Stimulated activated naive CD8-positive, alpha-beta T cell treated with anti-CD3 and anti-CD28 coated beads, Interleukin-15, amount 100 ng/mL, for 72 hours (primary cell): ENCODE measurements at regions not wholly inside any gene's neighbourhood (a gene's known extent, or its start where the extent isn't known, plus 50 kb on each side); places are given as distances from the start of the nearest gene placed in this dataset.
A peak's percentile ranks its signal among the peaks of the same experiment; 100 is the strongest.
"Not testable (repeated sequence)": the region's sequence is repeated elsewhere in the genome, so short reads cannot be mapped to it uniquely, and the experiment has no call there.

Source experiments
- ATAC-seq: fragments of 150-1000 bp; cut with Tn5 transposase; 2 replicates; pipeline ENCODE4 v1.10.0; 2021; ENCODE audit warnings: mild to moderate bottlenecking, moderate library complexity
- DNase-seq, 2 donors: peaks; one replicate each; pipeline ENCODE4 v3.0.0; 2021 to 2022
- H3K27ac Mint-ChIP-seq, 2 donors: one replicate each; pipeline ENCODE4 v1.8.0; 2022; ENCODE audit warnings: mild to moderate bottlenecking in 2 of 2, mixed read lengths in 2 of 2, moderate library complexity in 2 of 2
- H3K27me3 Mint-ChIP-seq: one replicate; pipeline ENCODE4 v1.8.0; 2022; ENCODE audit warnings: mixed read lengths
- H3K4me1 Mint-ChIP-seq: one replicate; pipeline ENCODE4 v1.8.0; 2022; ENCODE audit warnings: mild to moderate bottlenecking, mixed read lengths
- H3K4me3 Mint-ChIP-seq, 2 donors: one replicate each; pipeline ENCODE4 v1.8.0; 2022; ENCODE audit warnings: mild to moderate bottlenecking in 2 of 2, mixed read lengths in 2 of 2, moderate library complexity in 1 of 2
- H3K9me3 Mint-ChIP-seq, 2 donors: one replicate each; pipeline ENCODE4 v1.8.0; 2022; ENCODE audit warnings: mixed read lengths in 2 of 2

- H3K27me3 Mint-ChIP-seq: no peaks in the 10 kb centered on the region
- ATAC-seq (no peak), DNase-seq (no peak)
- H3K9me3 Mint-ChIP-seq: no peaks in the 10 kb centered on the region
- no peak overlapping the region for H3K4me3 Mint-ChIP-seq
- H3K4me1 Mint-ChIP-seq: peaks cover 8% of the 10 kb centered on the region
- no peak overlapping the region for H3K27ac Mint-ChIP-seq
Measured at GRCh38 chr13:76829572-76830327, 56.5 kb downstream of the KCTD12 start.

DNA sequence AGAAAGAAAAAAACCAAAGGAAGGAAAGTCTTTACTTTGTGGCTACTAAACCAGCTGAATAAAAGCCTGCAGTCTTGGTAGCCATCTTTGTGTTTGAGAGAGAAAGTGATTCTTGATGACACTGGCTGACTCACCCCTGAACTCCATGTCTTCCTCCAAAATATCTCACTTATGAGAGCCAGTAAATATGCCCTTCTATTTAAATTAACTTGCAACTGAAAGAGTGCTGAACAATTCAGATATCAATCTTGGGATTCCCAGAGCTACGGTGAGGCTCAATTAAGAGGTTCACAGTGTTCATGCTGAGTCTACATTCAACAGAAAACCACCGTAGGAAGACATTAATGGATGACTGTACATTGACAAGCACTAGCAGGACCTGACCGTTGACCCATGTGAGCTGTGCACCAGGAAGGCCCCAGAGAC lies 57.9 kb downstream of the KCTD12 start:
- Mint-ChIP-seq H3K4me3 (no peak overlapping the region), H3K27ac (peak overlapping the region in 1 of 2 donors; percentile 11), H3K9me3 (no peaks in the 10 kb centered on the region), H3K27me3 (no peaks in the 10 kb centered on the region), H3K4me1 (peaks cover 8% of the 10 kb centered on the region)
- peak; percentile 83 for ATAC-seq
- DNase-seq: no peak

DNA sequence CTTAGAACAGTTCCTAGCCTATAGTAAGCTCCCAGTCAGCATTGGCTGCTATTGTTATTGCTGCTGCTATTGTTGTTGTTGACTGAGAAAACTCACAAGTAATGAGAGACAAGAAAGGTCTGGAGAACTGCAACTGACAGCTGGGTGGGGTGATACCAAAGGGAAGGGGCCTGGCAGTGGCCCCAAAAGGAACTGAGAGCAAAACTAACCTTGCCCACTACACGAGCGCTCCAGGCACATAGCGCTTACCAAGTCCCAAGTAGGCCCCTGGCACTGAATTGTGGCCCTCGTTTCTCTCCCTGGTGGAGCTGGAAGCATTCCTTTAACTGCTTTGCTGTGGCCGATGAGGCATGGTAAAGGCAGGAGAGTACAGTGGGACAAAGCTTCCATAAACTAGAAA lies 59.7 kb downstream of the KCTD12 start:
- ATAC-seq (no peak), DNase-seq (no peak)
- no peak overlapping the region for H3K27ac Mint-ChIP-seq
- H3K27me3 Mint-ChIP-seq: no peaks in the 10 kb centered on the region
- H3K9me3 Mint-ChIP-seq: no peaks in the 10 kb centered on the region
- peaks cover 8% of the 10 kb centered on the region for H3K4me1 Mint-ChIP-seq
- H3K4me3 Mint-ChIP-seq: no peak overlapping the region

- no peak for ATAC-seq
- Mint-ChIP-seq H3K9me3 (no peaks in the 10 kb centered on the region), H3K4me3 (no peak overlapping the region), H3K27ac (no peak overlapping the region), H3K4me1 (peaks cover 8% of the 10 kb centered on the region), H3K27me3 (no peaks in the 10 kb centered on the region)
- DNase-seq: no peak
Measured at GRCh38 chr13:76825430-76825829, 60.8 kb downstream of the KCTD12 start.

DNA sequence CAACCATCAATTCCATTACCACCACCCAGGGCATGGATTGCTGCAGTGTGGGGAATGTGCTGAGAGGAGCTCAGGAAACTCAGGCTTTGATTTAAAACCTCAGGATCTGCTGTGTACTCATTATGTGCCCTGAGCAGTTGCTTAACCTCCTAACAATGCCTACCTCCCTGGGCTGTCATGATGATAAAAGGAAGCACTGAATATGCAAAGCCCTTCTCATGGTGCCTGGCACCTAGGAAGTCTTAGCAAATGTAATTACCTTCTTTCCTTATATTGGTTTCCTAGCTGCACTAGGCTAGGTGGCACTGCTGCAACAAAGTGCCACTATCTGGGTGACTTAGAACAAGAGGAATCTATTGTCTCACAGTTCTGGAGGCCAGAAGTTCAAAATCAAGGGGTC lies 62.2 kb downstream of the KCTD12 start:
- Mint-ChIP-seq H3K9me3 (no peaks in the 10 kb centered on the region), H3K27ac (no peak overlapping the region), H3K4me1 (peaks cover 8% of the 10 kb centered on the region), H3K27me3 (no peaks in the 10 kb centered on the region), H3K4me3 (no peak overlapping the region)
- DNase-seq: no peak
- ATAC-seq: no peak

DNA sequence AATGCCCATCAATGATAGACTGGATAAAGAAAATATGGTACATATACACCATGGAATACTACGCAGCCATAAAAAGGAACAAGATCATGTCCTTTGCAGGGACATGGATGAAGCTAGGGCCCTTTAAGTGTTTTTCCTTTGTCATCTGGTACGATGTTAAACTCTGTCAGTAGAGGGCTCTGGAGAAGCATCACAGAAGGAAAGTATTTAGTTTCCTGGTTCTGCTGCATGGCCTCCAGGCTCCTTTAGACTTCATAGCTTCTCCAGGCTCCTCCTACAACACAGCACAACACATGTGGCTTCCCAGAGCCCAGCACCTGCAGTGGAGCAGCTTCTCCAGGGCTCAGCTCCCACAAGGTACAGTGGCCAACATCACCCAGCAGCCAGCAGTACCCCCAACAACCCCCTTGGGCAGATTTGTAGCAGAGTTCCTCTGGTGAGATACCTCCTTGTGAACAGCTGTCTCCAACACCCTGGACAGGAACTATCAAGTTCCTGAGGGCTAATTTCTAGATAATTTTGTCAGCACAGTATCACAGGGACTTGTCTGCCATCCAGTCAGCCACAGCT lies 63.4 kb downstream of the KCTD12 start:
- ATAC-seq: peak; percentile 62
- H3K9me3 Mint-ChIP-seq: no peaks in the 10 kb centered on the region

DNA sequence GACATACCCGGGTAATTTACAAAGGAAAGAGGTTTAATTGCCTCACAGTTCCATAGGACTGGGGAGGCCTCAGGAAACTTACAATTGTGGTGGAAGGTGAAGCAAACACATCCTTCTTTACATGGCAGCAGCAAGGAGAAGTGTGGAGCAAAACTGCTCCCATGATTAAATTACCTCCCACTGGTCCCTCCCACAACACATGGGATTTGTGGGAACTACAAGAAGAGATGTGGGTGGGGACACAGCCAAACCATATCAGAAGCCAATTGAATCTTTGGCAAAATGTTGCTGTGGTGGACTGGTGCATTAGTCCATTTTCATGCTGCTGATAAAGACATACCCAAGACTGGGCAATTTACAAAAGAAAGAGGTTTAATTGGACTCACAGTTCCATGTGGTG lies 65.0 kb downstream of the KCTD12 start:
- not testable (repeated sequence) for H3K4me3 Mint-ChIP-seq, H3K27me3 Mint-ChIP-seq, H3K27ac Mint-ChIP-seq, DNase-seq, H3K9me3 Mint-ChIP-seq, ATAC-seq, H3K4me1 Mint-ChIP-seq

More for the DNA sequence above, 63.4 kb downstream of the KCTD12 start:
- H3K4me3 Mint-ChIP-seq: no peak overlapping the region
- H3K27ac Mint-ChIP-seq: peak overlapping the region in 1 of 2 donors; percentile 75
- no peaks in the 10 kb centered on the region for H3K4me1 Mint-ChIP-seq
- no peak for DNase-seq
- H3K27me3 Mint-ChIP-seq: no peaks in the 10 kb centered on the region

DNA sequence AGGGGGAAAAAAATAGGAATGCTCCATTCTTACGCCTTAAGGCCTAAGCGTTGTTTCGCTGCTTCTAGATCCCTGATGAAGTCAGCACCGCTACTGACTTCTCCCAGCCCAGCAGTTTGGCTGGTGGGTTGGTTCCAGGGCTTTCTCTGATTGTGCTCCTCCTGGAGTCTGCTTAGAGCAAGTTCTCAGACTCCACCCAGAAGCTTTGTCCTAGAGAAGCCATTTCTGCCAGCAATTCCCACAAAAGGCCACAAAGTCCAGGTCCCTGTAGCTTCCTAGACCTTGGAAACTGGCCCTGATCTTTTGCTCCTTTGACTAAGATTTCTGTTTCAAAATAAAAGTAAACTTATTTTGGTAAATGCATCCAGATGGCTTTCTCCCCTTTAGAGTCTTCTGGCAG lies 65.4 kb downstream of the KCTD12 start:
- Mint-ChIP-seq H3K27ac (no peak overlapping the region), H3K4me1 (peaks cover 5% of the 10 kb centered on the region), H3K9me3 (no peaks in the 10 kb centered on the region), H3K27me3 (no peaks in the 10 kb centered on the region), H3K4me3 (no peak overlapping the region)
- DNase-seq (no peak), ATAC-seq (no peak)

GRCh38 chr13:76816394-76816793 lies 69.8 kb downstream of the KCTD12 start:
- peaks cover 5% of the 10 kb centered on the region for H3K4me1 Mint-ChIP-seq
- DNase-seq (no peak), ATAC-seq (no peak)
- H3K27me3 Mint-ChIP-seq: peaks cover 9% of the 10 kb centered on the region
- H3K9me3 Mint-ChIP-seq: no peaks in the 10 kb centered on the region
- H3K4me3 Mint-ChIP-seq: no peak overlapping the region
- H3K27ac Mint-ChIP-seq: no peak overlapping the region

DNA sequence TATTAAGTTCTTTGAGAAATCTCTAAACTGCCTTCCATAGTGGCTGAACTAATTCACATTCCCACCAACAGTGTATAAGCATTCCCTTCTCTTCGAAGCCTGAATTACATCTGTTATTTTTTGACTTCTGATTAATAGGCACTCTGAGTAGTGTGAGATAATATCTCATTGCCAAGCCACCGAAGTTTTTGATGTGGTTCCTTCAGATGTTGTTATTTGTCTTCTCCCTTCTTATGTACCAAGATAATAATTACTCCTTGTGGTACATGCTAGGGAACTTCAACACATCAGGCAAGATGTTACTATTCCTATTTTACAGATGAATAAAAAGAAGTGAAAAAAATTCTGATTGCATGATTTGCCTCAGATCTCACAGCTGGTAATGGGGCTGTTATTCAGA lies 70.9 kb downstream of the KCTD12 start:
- no peak overlapping the region for H3K4me3 Mint-ChIP-seq
- ATAC-seq (no peak), DNase-seq (no peak)
- peaks cover 5% of the 10 kb centered on the region for H3K4me1 Mint-ChIP-seq
- no peak overlapping the region for H3K27ac Mint-ChIP-seq
- H3K27me3 Mint-ChIP-seq: peaks cover 12% of the 10 kb centered on the region
- H3K9me3 Mint-ChIP-seq: peaks cover under 1 to 2% of the 10 kb centered on the region in 2 donors

DNA sequence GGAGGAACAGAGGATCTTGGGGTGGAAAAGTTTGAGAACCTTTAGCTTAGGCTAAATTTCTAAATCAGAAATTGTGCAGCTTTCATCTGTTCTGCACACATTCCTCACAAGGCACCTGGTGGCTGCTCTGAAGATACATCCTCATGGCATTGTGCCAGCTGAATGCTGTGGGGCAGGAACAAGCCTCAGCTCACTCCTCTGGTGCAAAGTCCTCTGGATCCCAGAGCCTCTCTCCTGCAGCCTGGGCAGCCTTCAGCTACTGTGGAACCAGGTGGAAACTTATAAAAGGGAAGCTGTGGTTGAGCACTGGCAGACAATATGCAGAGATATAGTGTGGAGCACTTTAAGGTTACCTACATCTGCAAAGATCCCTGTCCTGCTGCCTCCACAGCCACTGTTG lies 72.3 kb downstream of the KCTD12 start:
- DNase-seq (no peak), ATAC-seq (no peak)
- Mint-ChIP-seq H3K9me3 (peaks cover 7 to 16% of the 10 kb centered on the region in 2 donors), H3K27ac (no peak overlapping the region), H3K4me3 (no peak overlapping the region), H3K27me3 (peaks cover 12% of the 10 kb centered on the region), H3K4me1 (peaks cover 5% of the 10 kb centered on the region)

- Mint-ChIP-seq H3K27ac (peak overlapping the region in 1 of 2 donors; percentile 44), H3K9me3 (peaks cover 7 to 24% of the 10 kb centered on the region in 2 donors), H3K4me1 (peaks cover 5% of the 10 kb centered on the region), H3K4me3 (no peak overlapping the region), H3K27me3 (peaks cover 12% of the 10 kb centered on the region)
- DNase-seq (no peak), ATAC-seq (no peak)
Measured at GRCh38 chr13:76813000-76813691, 73.1 kb downstream of the KCTD12 start.

GRCh38 chr13:76812206-76812897 lies 73.9 kb downstream of the KCTD12 start:
- ATAC-seq (no peak), DNase-seq (no peak)
- peaks cover 12% of the 10 kb centered on the region for H3K27me3 Mint-ChIP-seq
- no peak overlapping the region for H3K4me3 Mint-ChIP-seq
- peaks cover 7 to 31% of the 10 kb centered on the region in 2 donors for H3K9me3 Mint-ChIP-seq
- peaks cover 5% of the 10 kb centered on the region for H3K4me1 Mint-ChIP-seq
- no peak overlapping the region for H3K27ac Mint-ChIP-seq

DNA sequence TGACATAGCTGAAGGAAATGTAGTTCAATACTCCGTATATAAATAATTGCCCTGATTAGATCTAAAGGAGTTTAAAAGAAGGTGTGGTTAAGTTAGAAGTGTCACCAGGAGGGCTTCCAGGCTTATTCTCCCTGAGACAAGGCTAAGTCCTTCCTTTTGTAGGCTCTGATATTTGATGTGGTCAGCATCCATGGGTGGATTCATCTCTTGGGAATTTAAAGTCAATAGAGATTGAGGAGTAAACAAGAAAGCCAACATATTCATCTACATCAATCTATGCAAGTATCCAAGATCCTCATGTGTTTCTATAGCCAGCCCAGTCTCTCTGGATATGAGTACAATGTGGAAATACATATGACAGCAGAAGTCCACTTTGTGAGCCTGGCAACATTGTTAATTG lies 76.8 kb downstream of the KCTD12 start:
- ATAC-seq (no peak), DNase-seq (no peak)
- Mint-ChIP-seq H3K27me3 (peaks cover 12% of the 10 kb centered on the region), H3K9me3 (peaks cover 7 to 31% of the 10 kb centered on the region in 2 donors), H3K4me1 (no peaks in the 10 kb centered on the region), H3K27ac (no peak overlapping the region), H3K4me3 (no peak overlapping the region)

GRCh38 chr13:76808927-76809326 lies 77.3 kb downstream of the KCTD12 start:
- no peak overlapping the region for H3K4me3 Mint-ChIP-seq
- H3K4me1 Mint-ChIP-seq: no peaks in the 10 kb centered on the region
- no peak for DNase-seq
- H3K27ac Mint-ChIP-seq: no peak overlapping the region
- ATAC-seq: no peak
- peaks cover 12% of the 10 kb centered on the region for H3K27me3 Mint-ChIP-seq
- peaks cover 7 to 31% of the 10 kb centered on the region in 2 donors for H3K9me3 Mint-ChIP-seq

DNA sequence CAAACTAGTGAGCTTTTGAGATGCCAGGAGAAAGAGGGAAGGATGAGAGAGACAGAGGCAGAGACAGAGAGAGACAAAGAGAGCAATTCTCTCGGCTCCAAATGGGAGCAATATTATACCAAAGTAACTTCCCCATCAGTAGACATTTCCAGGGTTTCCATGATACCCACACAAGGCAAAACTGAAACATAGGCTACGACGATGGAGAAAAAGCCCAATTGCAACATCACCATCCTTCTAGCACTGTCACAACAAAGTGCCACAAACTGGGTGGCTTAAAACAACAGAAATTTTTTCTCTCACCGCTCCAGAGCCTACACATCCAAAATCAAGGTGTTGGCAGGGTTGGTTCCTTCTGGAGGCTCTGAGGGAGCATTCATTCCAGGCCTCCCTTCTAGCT lies 81.4 kb downstream of the KCTD12 start:
- DNase-seq (no peak), ATAC-seq (no peak)
- Mint-ChIP-seq H3K9me3 (peaks cover 1 to 24% of the 10 kb centered on the region in 2 donors), H3K4me3 (no peak overlapping the region), H3K27me3 (no peaks in the 10 kb centered on the region), H3K4me1 (no peaks in the 10 kb centered on the region), H3K27ac (no peak overlapping the region)
